ENCODE measurements at regions not wholly inside any gene's neighbourhood (a gene's known extent, or its start where the extent isn't known, plus 50 kb on each side); places are given as distances from the start of the nearest gene placed in this dataset.
"Not testable (repeated sequence)": the region's sequence is repeated elsewhere in the genome, so short reads cannot be mapped to it uniquely, and the experiment has no call there.

- no peak for DNase-seq
- no peak overlapping the region for H3K27ac Mint-ChIP-seq
- no peaks in the 10 kb centered on the region for H3K9me3 Mint-ChIP-seq
- peaks cover 0 to 2% of the 10 kb centered on the region in 2 donors for H3K4me1 Mint-ChIP-seq (ENCODE audit: low read depth in 2 of 2)
- H3K36me3 Mint-ChIP-seq (ENCODE audit: insufficient read depth) = no peaks in the 10 kb centered on the region
- H3K4me3 Mint-ChIP-seq = no peak overlapping the region
- peaks cover 15 to 29% of the 10 kb centered on the region in 2 donors for H3K27me3 Mint-ChIP-seq
- no peak for ATAC-seq (replicated peaks)
Measured at GRCh38 chr1:30005972-30006619, 717.3 kb downstream of the MATN1 start.

- no peak for DNase-seq
- no peak for ATAC-seq (replicated peaks)
- Mint-ChIP-seq H3K9me3 (no peaks in the 10 kb centered on the region), H3K4me3 (no peak overlapping the region), H3K36me3 (ENCODE audit: insufficient read depth) (no peaks in the 10 kb centered on the region), H3K4me1 (ENCODE audit: low read depth in 2 of 2) (no peaks in the 10 kb centered on the region), H3K27me3 (peaks cover 0 to 22% of the 10 kb centered on the region in 2 donors), H3K27ac (no peak overlapping the region)
Measured at GRCh38 chr1:30001732-30002039, 721.7 kb downstream of the MATN1 start.

- ATAC-seq (replicated peaks) = no peak
- no peaks in the 10 kb centered on the region for H3K9me3 Mint-ChIP-seq
- H3K27ac Mint-ChIP-seq = no peak overlapping the region
- H3K4me1 Mint-ChIP-seq (ENCODE audit: low read depth in 2 of 2) = no peaks in the 10 kb centered on the region
- H3K27me3 Mint-ChIP-seq = peaks cover 0 to 22% of the 10 kb centered on the region in 2 donors
- no peak for DNase-seq
- H3K36me3 Mint-ChIP-seq (ENCODE audit: insufficient read depth) = no peaks in the 10 kb centered on the region
- no peak overlapping the region for H3K4me3 Mint-ChIP-seq
Measured at GRCh38 chr1:30001011-30001731, 722.2 kb downstream of the MATN1 start.

GRCh38 chr1:30000266-30000665, 723.1 kb downstream of the MATN1 start:
- H3K27me3 Mint-ChIP-seq = peaks cover 0 to 22% of the 10 kb centered on the region in 2 donors
- ATAC-seq (replicated peaks) (no peak), DNase-seq (no peak)
- H3K4me3 Mint-ChIP-seq = no peak overlapping the region
- H3K36me3 Mint-ChIP-seq (ENCODE audit: insufficient read depth) = no peaks in the 10 kb centered on the region
- peaks cover 0 to 1% of the 10 kb centered on the region in 2 donors for H3K9me3 Mint-ChIP-seq
- no peak overlapping the region for H3K27ac Mint-ChIP-seq
- no peaks in the 10 kb centered on the region for H3K4me1 Mint-ChIP-seq (ENCODE audit: low read depth in 2 of 2)

- DNase-seq = no peak
- Mint-ChIP-seq H3K27ac (no peak overlapping the region), H3K4me3 (no peak overlapping the region), H3K4me1 (ENCODE audit: low read depth in 2 of 2) (no peaks in the 10 kb centered on the region), H3K27me3 (peaks cover 0 to 22% of the 10 kb centered on the region in 2 donors), H3K9me3 (peaks cover 0 to 1% of the 10 kb centered on the region in 2 donors), H3K36me3 (ENCODE audit: insufficient read depth) (no peaks in the 10 kb centered on the region)
- no peak for ATAC-seq (replicated peaks)
Measured at GRCh38 chr1:29999595-29999994, 723.8 kb downstream of the MATN1 start.

GRCh38 chr1:29998686-29999085, 724.7 kb downstream of the MATN1 start:
- H3K27me3 Mint-ChIP-seq = peaks cover 0 to 22% of the 10 kb centered on the region in 2 donors
- no peak for DNase-seq
- no peaks in the 10 kb centered on the region for H3K36me3 Mint-ChIP-seq (ENCODE audit: insufficient read depth)
- no peak for ATAC-seq (replicated peaks)
- no peaks in the 10 kb centered on the region for H3K4me1 Mint-ChIP-seq (ENCODE audit: low read depth in 2 of 2)
- no peak overlapping the region for H3K4me3 Mint-ChIP-seq
- peaks cover 0 to 3% of the 10 kb centered on the region in 2 donors for H3K9me3 Mint-ChIP-seq
- H3K27ac Mint-ChIP-seq = no peak overlapping the region

- not testable (repeated sequence) for ATAC-seq (replicated peaks); H3K9me3 Mint-ChIP-seq; H3K4me3 Mint-ChIP-seq; DNase-seq; H3K36me3 Mint-ChIP-seq (ENCODE audit: insufficient read depth); H3K4me1 Mint-ChIP-seq (ENCODE audit: low read depth in 2 of 2); H3K27ac Mint-ChIP-seq
- H3K27me3 Mint-ChIP-seq = peaks cover 6 to 18% of the 10 kb centered on the region in 2 donors
Measured at GRCh38 chr1:29997818-29998217, 725.6 kb downstream of the MATN1 start.

- Mint-ChIP-seq H3K4me1 (ENCODE audit: low read depth in 2 of 2) (peaks cover 0 to 3% of the 10 kb centered on the region in 2 donors), H3K27ac (no peak overlapping the region), H3K4me3 (no peak overlapping the region), H3K9me3 (peaks cover 8 to 10% of the 10 kb centered on the region in 2 donors), H3K27me3 (peaks cover 10 to 27% of the 10 kb centered on the region in 2 donors), H3K36me3 (ENCODE audit: insufficient read depth) (no peaks in the 10 kb centered on the region)
- DNase-seq (no peak), ATAC-seq (replicated peaks) (no peak)
Measured at GRCh38 chr1:29993950-29994349, 729.4 kb downstream of the MATN1 start.

- Mint-ChIP-seq H3K27ac (no peak overlapping the region), H3K27me3 (peaks cover 13 to 26% of the 10 kb centered on the region in 2 donors), H3K36me3 (ENCODE audit: insufficient read depth) (no peaks in the 10 kb centered on the region), H3K9me3 (peaks cover 8 to 10% of the 10 kb centered on the region in 2 donors), H3K4me1 (ENCODE audit: low read depth in 2 of 2) (peaks cover 0 to 3% of the 10 kb centered on the region in 2 donors), H3K4me3 (no peak overlapping the region)
- no peak for ATAC-seq (replicated peaks)
- no peak for DNase-seq
Measured at GRCh38 chr1:29991815-29992214, 731.6 kb downstream of the MATN1 start.

- Mint-ChIP-seq H3K9me3 (peaks cover 8 to 10% of the 10 kb centered on the region in 2 donors), H3K27me3 (peaks cover 20 to 34% of the 10 kb centered on the region in 2 donors), H3K4me1 (ENCODE audit: low read depth in 2 of 2) (peaks cover 0 to 3% of the 10 kb centered on the region in 2 donors), H3K27ac (no peak overlapping the region), H3K4me3 (no peak overlapping the region), H3K36me3 (ENCODE audit: insufficient read depth) (no peaks in the 10 kb centered on the region)
- DNase-seq (no peak), ATAC-seq (replicated peaks) (no peak)
Measured at GRCh38 chr1:29991025-29991424, 732.4 kb downstream of the MATN1 start.

GRCh38 chr1:29990304-29990703, 733.1 kb downstream of the MATN1 start:
- ATAC-seq (replicated peaks) (no peak), DNase-seq (no peak)
- H3K27ac Mint-ChIP-seq = no peak overlapping the region
- H3K27me3 Mint-ChIP-seq = peaks cover 22 to 35% of the 10 kb centered on the region in 2 donors
- peaks cover 7 to 10% of the 10 kb centered on the region in 2 donors for H3K9me3 Mint-ChIP-seq
- H3K4me3 Mint-ChIP-seq = no peak overlapping the region
- H3K36me3 Mint-ChIP-seq (ENCODE audit: insufficient read depth) = no peaks in the 10 kb centered on the region
- H3K4me1 Mint-ChIP-seq (ENCODE audit: low read depth in 2 of 2) = peaks cover 0 to 3% of the 10 kb centered on the region in 2 donors

- no peak overlapping the region for H3K4me3 Mint-ChIP-seq
- H3K9me3 Mint-ChIP-seq = peaks cover 0 to 1% of the 10 kb centered on the region in 2 donors
- no peak for DNase-seq
- ATAC-seq (replicated peaks) = no peak
- peaks cover 0 to 3% of the 10 kb centered on the region in 2 donors for H3K4me1 Mint-ChIP-seq (ENCODE audit: low read depth in 2 of 2)
- H3K27me3 Mint-ChIP-seq = peaks cover 41 to 65% of the 10 kb centered on the region in 2 donors
- no peak overlapping the region for H3K27ac Mint-ChIP-seq
- no peaks in the 10 kb centered on the region for H3K36me3 Mint-ChIP-seq (ENCODE audit: insufficient read depth)
Measured at GRCh38 chr1:29986986-29987385, 736.4 kb downstream of the MATN1 start.

GRCh38 chr1:29985606-29985945, 737.8 kb downstream of the MATN1 start:
- DNase-seq = no peak
- peaks cover 0 to 3% of the 10 kb centered on the region in 2 donors for H3K9me3 Mint-ChIP-seq
- peaks cover 0 to 3% of the 10 kb centered on the region in 2 donors for H3K4me1 Mint-ChIP-seq (ENCODE audit: low read depth in 2 of 2)
- H3K27me3 Mint-ChIP-seq = peaks cover 52 to 69% of the 10 kb centered on the region in 2 donors
- no peak for ATAC-seq (replicated peaks)
- H3K4me3 Mint-ChIP-seq = no peak overlapping the region
- H3K36me3 Mint-ChIP-seq (ENCODE audit: insufficient read depth) = no peaks in the 10 kb centered on the region
- no peak overlapping the region for H3K27ac Mint-ChIP-seq
